Spleen (tissue), 11 donors: ENCODE measurements at regions not wholly inside any gene's neighbourhood (a gene's known extent, or its start where the extent isn't known, plus 50 kb on each side); places are given as distances from the start of the nearest gene placed in this dataset.

Source experiments
- DNase-seq: peaks from one replicate; pipeline ENCODE4 v3.0.0-alpha.2; 2020
- H3K27ac ChIP-seq, 8 donors: fragments of 200-600 bp; sonication (generic) in 7 of 8; 1 replicate in 4 of 8; 2 replicates in 4 of 8; pipeline versions ENCODE4 v1.5.0 to v1.8.0; 2016 to 2021; ENCODE audit warnings: inconsistent platforms in 4 of 8, mild to moderate bottlenecking in 4 of 8, moderate library complexity in 1 of 8
- H3K27me3 ChIP-seq, 7 donors: fragments of 200-600 bp; sonication (generic) in 6 of 7; replicated peaks in 1 of 7; 1 replicate in 4 of 7; 2 replicates in 3 of 7; pipeline versions ENCODE4 v1.5.0 to v1.8.0; 2016 to 2021; ENCODE audit warnings: inconsistent platforms in 3 of 7, mild to moderate bottlenecking in 1 of 7
- H3K36me3 ChIP-seq, 6 donors: fragments of 200-600 bp; sonication (generic) in 5 of 6; 1 replicate in 4 of 6; 2 replicates in 2 of 6; pipeline versions ENCODE4 v1.5.0 to v1.8.0; 2016 to 2021; ENCODE audit warnings: inconsistent platforms in 2 of 6
- H3K4me1 ChIP-seq, 6 donors: fragments of 200-600 bp; sonication (generic) in 5 of 6; 1 replicate in 3 of 6; 2 replicates in 3 of 6; pipeline versions ENCODE4 v1.5.0 to v1.8.0; 2016 to 2021; ENCODE audit warnings: inconsistent platforms in 3 of 6
- H3K4me3 ChIP-seq, 8 donors: fragments of 200-600 bp; sonication (generic) in 7 of 8; 1 replicate in 4 of 8; 2 replicates in 4 of 8; pipeline versions ENCODE4 v1.5.0 to v1.8.0; 2016 to 2021; ENCODE audit warnings: inconsistent platforms in 4 of 8, mild to moderate bottlenecking in 4 of 8, moderate library complexity in 2 of 8
- H3K9me3 ChIP-seq, 8 donors: fragments of 200-600 bp; sonication (generic) in 7 of 8; 1 replicate in 4 of 8; 2 replicates in 4 of 8; pipeline versions ENCODE4 v1.5.0 to v1.8.0; 2016 to 2021; ENCODE audit warnings: inconsistent platforms in 4 of 8
- CTCF ChIP-seq, 11 experiments: fragments of 200-600 bp in 7 of 11; fragments of 450-650 bp in 4 of 11; sonication (generic) in 4 of 11; IDR thresholded peaks in 8 of 11; conservative IDR thresholded peaks in 3 of 11; 1 replicate in 7 of 11; 2 replicates in 4 of 11; pipeline versions ENCODE4 v1.4.0 to v1.8.0; 2016 to 2021; ENCODE audit warnings: antibody characterized with exemption in 11 of 11, inconsistent platforms in 4 of 11, mild to moderate bottlenecking in 1 of 11
- POLR2A ChIP-seq, 3 donors: fragments of 450-650 bp; IDR thresholded peaks; one replicate each; pipeline ENCODE4 v1.5.1; 2017; ENCODE audit warnings: antibody characterized with exemption in 3 of 3, mild to moderate bottlenecking in 1 of 3
- POLR2AphosphoS5 ChIP-seq, 3 donors: sonication (generic); formaldehyde crosslinking; IDR thresholded peaks; one replicate each; pipeline ENCODE4 v1.5.1; 2017; ENCODE audit warnings: antibody characterized with exemption in 3 of 3
- WGBS, 5 donors: extraction: QIAGEN DNeasy Blood & Tissue Kit in 3 of 5; methylation state at CpG; one replicate each; pipeline versions ENCODE4 v1.1.5 to v1.1.7; 2013 to 2018; 5-methylcytosine and 5-hydroxymethylcytosine counted together
- intact Hi-C: fragments of 100-400 bp; cut with DNase I; formaldehyde crosslinking; loops from one replicate; pipeline ENCODE4 v1.15.0; 2023; ENCODE audit warnings: low total_unique reads
- donor health status: healthy with polysubstance abuse.
- donor health status: DM: no; HTN: no; CAD: no; lungs with moderate emphysema.
- donor health status: DM: no; HTN: no; CAD: no.
- donor health status: Bipolar disorder and iron deficiency.
- donor health status: healthy.
- donor health status: DM: no; HTN: no; CAD: no.
- donor health status: DM: yes; HTN: yes; CAD: no.

GRCh38 chr9:13990331-13990730 lies 323.6 kb downstream of the NFIB start:
- no peaks in the 10 kb centered on the region for H3K27me3 ChIP-seq
- DNase-seq, result no peak
- H3K36me3 ChIP-seq, result no peaks in the 10 kb centered on the region
- intact Hi-C loops, result no loop called here
- no peaks in the 10 kb centered on the region for H3K4me1 ChIP-seq
- H3K4me3 ChIP-seq, result no peak overlapping the region
- H3K27ac ChIP-seq, result no peak overlapping the region
- no peak for TF ChIP-seq POLR2AphosphoS5 (IDR thresholded peaks at IDR 0.05)
- no peak for TF ChIP-seq POLR2A (IDR thresholded peaks at IDR 0.05)
- no peak for TF ChIP-seq CTCF (IDR thresholded peaks at IDR 0.05 in 8 of 11, conservative IDR thresholded peaks at IDR 0.05 in 3 of 11)
- peaks cover 0 to 9% (median 0%) of the 10 kb centered on the region in 8 donors for H3K9me3 ChIP-seq

GRCh38 chr9:13988944-13989343 lies 325.0 kb downstream of the NFIB start:
- intact Hi-C loops, result no loop called here
- H3K36me3 ChIP-seq, result no peaks in the 10 kb centered on the region
- H3K4me1 ChIP-seq, result no peaks in the 10 kb centered on the region
- no peak overlapping the region for H3K4me3 ChIP-seq
- WGBS, 5 donors, result 46 to 97% (median 91%) methylated on average over 1 of the region's 1 CpG
- H3K27ac ChIP-seq, result no peak overlapping the region
- no peak for TF ChIP-seq CTCF (IDR thresholded peaks at IDR 0.05 in 8 of 11, conservative IDR thresholded peaks at IDR 0.05 in 3 of 11)
- TF ChIP-seq POLR2A (IDR thresholded peaks at IDR 0.05), result no peak
- H3K27me3 ChIP-seq, result no peaks in the 10 kb centered on the region
- peaks cover 0 to 11% (median 2%) of the 10 kb centered on the region in 8 donors for H3K9me3 ChIP-seq
- no peak for DNase-seq

DNA sequence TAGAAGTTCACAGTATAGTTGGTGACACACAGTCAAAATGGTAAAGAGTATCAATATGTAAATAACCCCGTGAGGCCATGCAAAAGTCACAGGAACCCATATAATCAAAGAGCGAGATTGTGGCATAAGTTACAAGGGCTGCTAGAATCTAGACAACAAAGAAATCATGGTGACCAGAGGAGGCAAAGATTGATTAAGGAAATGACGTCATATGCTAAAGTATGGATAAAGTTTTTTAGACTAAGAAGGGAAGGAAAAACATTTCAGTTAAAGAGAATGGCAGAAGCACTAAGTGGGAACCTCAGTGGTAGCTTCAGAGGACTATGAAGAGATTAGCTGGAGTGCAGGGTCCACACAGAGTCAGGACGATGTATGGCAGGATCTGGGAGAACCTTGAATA lies 330.3 kb downstream of the NFIB start:
- H3K4me1 ChIP-seq, result no peaks in the 10 kb centered on the region
- no peak for TF ChIP-seq POLR2A (IDR thresholded peaks at IDR 0.05)
- no peak for TF ChIP-seq POLR2AphosphoS5 (IDR thresholded peaks at IDR 0.05)
- no peaks in the 10 kb centered on the region for H3K27me3 ChIP-seq
- no peaks in the 10 kb centered on the region for H3K36me3 ChIP-seq
- no peak for DNase-seq
- intact Hi-C loops, result no loop called here
- no peak overlapping the region for H3K4me3 ChIP-seq
- H3K27ac ChIP-seq, result no peak overlapping the region
- peaks cover 0 to 11% (median 3%) of the 10 kb centered on the region in 8 donors for H3K9me3 ChIP-seq
- WGBS, 5 donors, result 81 to 91% (median 86%) methylated on average over 4 of the region's 4 CpGs

DNA sequence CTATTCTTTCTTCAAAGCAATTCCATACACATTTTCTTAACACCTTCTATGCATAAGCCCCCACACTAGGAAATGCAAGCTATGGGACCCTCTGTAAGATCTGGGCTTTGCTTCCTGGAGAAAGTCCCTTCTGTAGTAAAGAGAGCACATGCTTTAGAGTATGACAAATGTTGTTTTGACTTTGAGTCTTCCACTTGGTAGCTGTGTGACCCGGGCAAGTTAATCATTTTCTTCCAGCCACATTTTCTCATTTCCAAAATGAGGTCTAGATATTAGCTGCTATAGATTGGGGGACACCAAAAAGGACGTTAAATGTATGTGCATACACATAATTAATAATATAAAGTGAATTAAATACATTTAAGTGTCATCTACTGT lies 334.0 kb downstream of the NFIB start:
- Histone ChIP-seq H3K4me1 (no peaks in the 10 kb centered on the region), H3K9me3 (peaks cover 0 to 6% (median 0%) of the 10 kb centered on the region in 8 donors), H3K36me3 (no peaks in the 10 kb centered on the region), H3K4me3 (no peak overlapping the region), H3K27me3 (no peaks in the 10 kb centered on the region), H3K27ac (no peak overlapping the region)
- TF ChIP-seq CTCF (IDR thresholded peaks at IDR 0.05 in 8 of 11, conservative IDR thresholded peaks at IDR 0.05 in 3 of 11), result no peak
- TF ChIP-seq POLR2A (IDR thresholded peaks at IDR 0.05), result no peak
- no peak for TF ChIP-seq POLR2AphosphoS5 (IDR thresholded peaks at IDR 0.05)
- intact Hi-C loops, result no loop called here
- WGBS, 5 donors, result 45 to 70% (median 49%) methylated on average over 2 of the region's 2 CpGs
- DNase-seq, result no peak
